WTC11 (cell line): ENCODE measurements at regions not wholly inside any gene's neighbourhood (a gene's known extent, or its start where the extent isn't known, plus 50 kb on each side); places are given as distances from the start of the nearest gene placed in this dataset.

ENCODE experiments used
- ATAC-seq: fragments of 200-7000 bp; cut with Tn5 transposase; 2 replicates; pipeline ENCODE4 v1.10.0; 2021; ENCODE audit warnings: mild to moderate bottlenecking, moderate library complexity
- CTCF ChIA-PET: fragments of 300-600 bp; sonication (Branson Sonifier 250); formaldehyde crosslinking; loops from one replicate; lab custom pipeline; 2021; ENCODE audit warnings: antibody characterized with exemption; lab: Charles Lee
- POLR2A ChIA-PET: fragments of 350-600 bp; sonication (Branson Sonifier 250); formaldehyde crosslinking; loops from one replicate; lab custom pipeline; 2021; ENCODE audit warnings: antibody characterized with exemption; lab: Charles Lee
- DNase-seq: peaks from one replicate; pipeline ENCODE4 v3.0.0; 2021; ENCODE audit warnings: low spot score
- H3K27ac Mint-ChIP-seq: 2 replicates; pipeline ENCODE4 v1.8.0; 2021; ENCODE audit warnings: mixed read lengths
- H3K27me3 Mint-ChIP-seq: 2 replicates; pipeline ENCODE4 v1.8.0; 2021; ENCODE audit warnings: low read depth, mild to moderate bottlenecking, moderate library complexity, mixed read lengths
- H3K36me3 Mint-ChIP-seq: 2 replicates; pipeline ENCODE4 v1.8.0; 2021; ENCODE audit warnings: mixed read lengths
- H3K4me1 Mint-ChIP-seq: 2 replicates; pipeline ENCODE4 v1.8.0; 2022; ENCODE audit warnings: mixed read lengths
- H3K4me3 Mint-ChIP-seq: 2 replicates; pipeline ENCODE4 v1.8.0; 2021; ENCODE audit warnings: mild to moderate bottlenecking, moderate library complexity, mixed read lengths
- H3K9me3 Mint-ChIP-seq: 2 replicates; pipeline ENCODE4 v1.8.0; 2021; ENCODE audit warnings: mixed read lengths
- CREB1 ChIP-seq: sonication (generic); formaldehyde crosslinking; IDR thresholded peaks from 2 replicates; pipeline ENCODE4 v1.8.0; 2023; ENCODE audit warnings: mild to moderate bottlenecking, missing genetic modification reagents
- EMX1 ChIP-seq: fragments of 250-450 bp; sonication (Bioruptor Pico); IDR thresholded peaks from 2 replicates; pipeline ENCODE4 v1.8.0; 2021; ENCODE audit warnings: mild to moderate bottlenecking
- ERG ChIP-seq: fragments of 250-450 bp; sonication (Bioruptor Pico); IDR thresholded peaks from 2 replicates; pipeline ENCODE4 v1.8.0; 2021; ENCODE audit warnings: mild to moderate bottlenecking
- FOXP1 ChIP-seq: sonication (generic); formaldehyde crosslinking; IDR thresholded peaks from 2 replicates; pipeline ENCODE4 v1.8.0; 2022; ENCODE audit warnings: missing genetic modification reagents, mild to moderate bottlenecking, moderate library complexity, borderline replicate concordance
- GRHL2 ChIP-seq: fragments of 250-450 bp; sonication (Bioruptor Pico); IDR thresholded peaks from 2 replicates; pipeline ENCODE4 v1.8.0; 2022; ENCODE audit warnings: mild to moderate bottlenecking, moderate library complexity; ENCODE audit not compliant: insufficient replicate concordance, severe bottlenecking
- GTF2I ChIP-seq: fragments of 250-450 bp; sonication (Bioruptor Pico); conservative IDR thresholded peaks from 2 replicates; pipeline ENCODE4 v1.4.0; 2021; ENCODE audit warnings: mild to moderate bottlenecking
- OVOL2 ChIP-seq: fragments of 250-450 bp; sonication (Bioruptor Pico); IDR thresholded peaks from 2 replicates; pipeline ENCODE4 v1.9.0; 2021; ENCODE audit warnings: mild to moderate bottlenecking, borderline replicate concordance
- PRRX2 ChIP-seq: fragments of 250-450 bp; sonication (Bioruptor Pico); IDR thresholded peaks from 2 replicates; pipeline ENCODE4 v1.8.0; 2021; ENCODE audit warnings: mild to moderate bottlenecking
- SMAD3 ChIP-seq: sonication (generic); formaldehyde crosslinking; IDR thresholded peaks from 2 replicates; pipeline ENCODE4 v1.8.0; 2022; ENCODE audit warnings: missing genetic modification reagents, mild to moderate bottlenecking, borderline replicate concordance
- SMAD4 ChIP-seq: sonication (generic); formaldehyde crosslinking; IDR thresholded peaks from 2 replicates; pipeline ENCODE4 v1.8.0; 2022; ENCODE audit warnings: mild to moderate bottlenecking, missing genetic modification reagents
- SOX15 ChIP-seq: fragments of 250-450 bp; sonication (Bioruptor Pico); IDR thresholded peaks from 2 replicates; pipeline ENCODE4 v1.9.0; 2021; ENCODE audit warnings: mild to moderate bottlenecking
- TCF7 ChIP-seq: sonication (generic); formaldehyde crosslinking; IDR thresholded peaks from 2 replicates; pipeline ENCODE4 v1.8.0; 2022; ENCODE audit warnings: mild to moderate bottlenecking, low read depth, missing genetic modification reagents, moderate library complexity
- TP53 ChIP-seq: sonication (generic); formaldehyde crosslinking; IDR thresholded peaks from 2 replicates; pipeline ENCODE4 v1.8.1; 2023; ENCODE audit warnings: mild to moderate bottlenecking, missing genetic modification reagents
- ZBTB21 ChIP-seq: sonication (generic); formaldehyde crosslinking; IDR thresholded peaks from 2 replicates; pipeline ENCODE4 v1.8.1; 2023; ENCODE audit warnings: mild to moderate bottlenecking, missing genetic modification reagents, borderline replicate concordance
- ZBTB43 ChIP-seq: sonication (generic); formaldehyde crosslinking; IDR thresholded peaks from 2 replicates; pipeline ENCODE4 v1.8.1; 2023; ENCODE audit warnings: mild to moderate bottlenecking, missing genetic modification reagents
- ZMAT4 ChIP-seq: fragments of 250-450 bp; sonication (Bioruptor Pico); IDR thresholded peaks from 2 replicates; pipeline ENCODE4 v1.9.0; 2021; ENCODE audit warnings: mild to moderate bottlenecking
- ZNF232 ChIP-seq: sonication (generic); formaldehyde crosslinking; IDR thresholded peaks from 2 replicates; pipeline ENCODE4 v1.8.0; 2022; ENCODE audit warnings: mild to moderate bottlenecking, missing genetic modification reagents
- ZNF423 ChIP-seq: fragments of 250-450 bp; sonication (Bioruptor Pico); IDR thresholded peaks from 2 replicates; pipeline ENCODE4 v2.1.2; 2022; ENCODE audit warnings: mild to moderate bottlenecking, moderate library complexity
- TF ChIP-seq, protein P1 (sequence below): sonication (generic); formaldehyde crosslinking; IDR thresholded peaks from 2 replicates; pipeline ENCODE4 v1.8.0; 2023; ENCODE audit warnings: missing genetic modification reagents
- TF ChIP-seq, protein P2 (sequence below): fragments of 250-450 bp; sonication (Bioruptor Pico); conservative IDR thresholded peaks from 2 replicates; pipeline ENCODE4 v1.9.0; 2021; ENCODE audit warnings: mild to moderate bottlenecking
- TF ChIP-seq, protein P3 (sequence below): fragments of 200-600 bp; IDR thresholded peaks from 2 replicates; pipeline ENCODE4 v1.8.0; 2022; ENCODE audit warnings: antibody characterized with exemption
- TF ChIP-seq, protein P4 (sequence below): sonication (generic); formaldehyde crosslinking; IDR thresholded peaks from 2 replicates; pipeline ENCODE4 v1.8.1; 2023; ENCODE audit warnings: mild to moderate bottlenecking, missing genetic modification reagents, moderate library complexity

GRCh38 chr13:111909971-111910671 lies 156.8 kb upstream of the SOX1 start (continued):
- TF ChIP-seq ERG (CRISPR knock-in tag) (no peak), ZMAT4 (CRISPR knock-in tag) (no peak), ZBTB43 (CRISPR knock-in tag) (no peak), PRRX2 (CRISPR knock-in tag) (no peak), TP53 (CRISPR knock-in tag) (no peak), SOX15 (CRISPR knock-in tag) (no peak)
- TF ChIP-seq, protein P1, sequence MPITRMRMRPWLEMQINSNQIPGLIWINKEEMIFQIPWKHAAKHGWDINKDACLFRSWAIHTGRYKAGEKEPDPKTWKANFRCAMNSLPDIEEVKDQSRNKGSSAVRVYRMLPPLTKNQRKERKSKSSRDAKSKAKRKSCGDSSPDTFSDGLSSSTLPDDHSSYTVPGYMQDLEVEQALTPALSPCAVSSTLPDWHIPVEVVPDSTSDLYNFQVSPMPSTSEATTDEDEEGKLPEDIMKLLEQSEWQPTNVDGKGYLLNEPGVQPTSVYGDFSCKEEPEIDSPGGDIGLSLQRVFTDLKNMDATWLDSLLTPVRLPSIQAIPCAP (CRISPR knock-in tag): no peak
- TF ChIP-seq, all 79 proteins: peak for 0

DNA sequence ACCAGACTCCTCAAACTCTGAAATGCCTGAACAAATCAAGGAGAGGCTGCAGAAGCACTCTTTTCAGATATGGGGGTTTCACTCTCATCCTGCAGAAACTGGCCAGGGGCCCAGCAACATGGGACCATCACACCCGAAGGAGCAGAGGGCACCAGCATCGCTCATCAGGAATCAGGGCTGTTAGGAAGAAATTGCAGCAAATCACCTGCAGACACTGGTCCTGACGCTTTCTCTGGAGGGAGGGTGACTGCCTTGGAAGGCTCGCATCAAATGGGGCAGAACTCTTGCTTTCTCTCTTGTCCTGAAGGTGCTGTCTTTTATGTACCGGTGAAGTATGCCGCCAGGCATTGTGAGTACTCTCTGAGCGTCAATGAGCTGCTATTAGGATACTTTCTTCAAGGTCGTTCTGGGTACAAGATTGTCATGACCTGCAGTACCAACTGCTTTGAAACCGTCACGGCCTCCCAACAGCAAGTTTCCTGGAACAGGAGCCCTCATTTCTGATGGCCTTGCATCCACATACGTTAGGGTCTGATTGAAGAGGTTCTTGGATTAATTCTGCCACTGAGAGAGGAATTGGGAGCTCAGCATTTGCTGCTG lies 155.7 kb upstream of the SOX1 start:
- Mint-ChIP-seq H3K4me1 (0 out of 2 replicates have a peak, but pooled peaks cover 4% of the 10 kb centered on the region), H3K36me3 (no peaks in the 10 kb centered on the region), H3K27ac (no peak overlapping the region), H3K9me3 (no peaks in the 10 kb centered on the region), H3K4me3 (no peak overlapping the region)
- CTCF ChIA-PET: no interaction called here
- DNase-seq: no peak
- POLR2A ChIA-PET: no interaction called here
- TF ChIP-seq ZNF423: no peak
- no peak for TF ChIP-seq CREB1 (CRISPR knock-in tag)
- TF ChIP-seq, protein P2, sequence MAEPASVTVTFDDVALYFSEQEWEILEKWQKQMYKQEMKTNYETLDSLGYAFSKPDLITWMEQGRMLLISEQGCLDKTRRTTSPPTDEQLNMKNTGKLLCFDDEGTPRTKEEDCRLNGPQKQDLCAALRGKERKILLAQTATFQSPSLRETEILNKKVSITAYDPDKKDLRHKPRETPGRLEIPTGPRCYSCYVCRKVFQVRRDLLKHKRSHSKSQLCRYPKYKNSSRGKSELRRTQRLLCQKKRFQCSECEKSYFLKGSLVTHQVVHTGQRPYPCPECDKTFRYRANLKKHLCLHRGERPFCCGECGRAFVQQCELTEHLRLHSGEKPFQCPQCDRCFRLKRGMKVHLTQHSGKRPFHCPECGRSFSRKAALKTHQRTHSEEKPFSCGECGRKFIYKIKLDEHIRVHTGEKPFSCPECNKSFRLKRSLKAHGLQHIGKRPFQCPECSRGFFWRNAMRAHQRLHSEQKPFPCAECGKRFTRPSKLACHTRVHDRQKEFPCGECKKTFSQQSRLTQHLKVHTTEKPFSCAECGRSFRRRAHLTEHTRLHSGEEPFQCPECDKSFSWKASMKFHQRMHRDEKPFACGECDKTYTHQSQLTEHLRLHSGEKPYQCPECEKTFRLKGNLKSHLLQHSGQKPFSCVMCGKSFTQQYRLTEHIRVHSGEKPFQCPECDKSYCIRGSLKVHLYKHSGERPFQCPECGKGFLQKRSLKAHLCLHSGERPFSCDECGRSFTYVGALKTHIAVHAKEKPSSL (CRISPR knock-in tag): no peak
- no peak for TF ChIP-seq FOXP1 (CRISPR knock-in tag)
- TF ChIP-seq, protein P3, sequence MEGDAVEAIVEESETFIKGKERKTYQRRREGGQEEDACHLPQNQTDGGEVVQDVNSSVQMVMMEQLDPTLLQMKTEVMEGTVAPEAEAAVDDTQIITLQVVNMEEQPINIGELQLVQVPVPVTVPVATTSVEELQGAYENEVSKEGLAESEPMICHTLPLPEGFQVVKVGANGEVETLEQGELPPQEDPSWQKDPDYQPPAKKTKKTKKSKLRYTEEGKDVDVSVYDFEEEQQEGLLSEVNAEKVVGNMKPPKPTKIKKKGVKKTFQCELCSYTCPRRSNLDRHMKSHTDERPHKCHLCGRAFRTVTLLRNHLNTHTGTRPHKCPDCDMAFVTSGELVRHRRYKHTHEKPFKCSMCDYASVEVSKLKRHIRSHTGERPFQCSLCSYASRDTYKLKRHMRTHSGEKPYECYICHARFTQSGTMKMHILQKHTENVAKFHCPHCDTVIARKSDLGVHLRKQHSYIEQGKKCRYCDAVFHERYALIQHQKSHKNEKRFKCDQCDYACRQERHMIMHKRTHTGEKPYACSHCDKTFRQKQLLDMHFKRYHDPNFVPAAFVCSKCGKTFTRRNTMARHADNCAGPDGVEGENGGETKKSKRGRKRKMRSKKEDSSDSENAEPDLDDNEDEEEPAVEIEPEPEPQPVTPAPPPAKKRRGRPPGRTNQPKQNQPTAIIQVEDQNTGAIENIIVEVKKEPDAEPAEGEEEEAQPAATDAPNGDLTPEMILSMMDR: no peak
- no peak for TF ChIP-seq GTF2I (CRISPR knock-in tag)
- no peak for TF ChIP-seq ZNF232 (CRISPR knock-in tag)
- no peak for TF ChIP-seq OVOL2
- no peak for TF ChIP-seq TP53 (CRISPR knock-in tag)
- TF ChIP-seq GRHL2: no peak
- TF ChIP-seq TCF7: no peak
- no peak for TF ChIP-seq SMAD4 (CRISPR knock-in tag)
- TF ChIP-seq ZBTB21 (CRISPR knock-in tag): no peak
- TF ChIP-seq, protein P4, sequence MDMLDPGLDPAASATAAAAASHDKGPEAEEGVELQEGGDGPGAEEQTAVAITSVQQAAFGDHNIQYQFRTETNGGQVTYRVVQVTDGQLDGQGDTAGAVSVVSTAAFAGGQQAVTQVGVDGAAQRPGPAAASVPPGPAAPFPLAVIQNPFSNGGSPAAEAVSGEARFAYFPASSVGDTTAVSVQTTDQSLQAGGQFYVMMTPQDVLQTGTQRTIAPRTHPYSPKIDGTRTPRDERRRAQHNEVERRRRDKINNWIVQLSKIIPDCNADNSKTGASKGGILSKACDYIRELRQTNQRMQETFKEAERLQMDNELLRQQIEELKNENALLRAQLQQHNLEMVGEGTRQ (CRISPR knock-in tag): no peak
- TF ChIP-seq SMAD3 (CRISPR knock-in tag): no peak
- no peak for TF ChIP-seq ERG (CRISPR knock-in tag)
- TF ChIP-seq, protein P1 (CRISPR knock-in tag): no peak
- no peak for TF ChIP-seq EMX1
- TF ChIP-seq, all 79 proteins: peak for 0
- peaks cover 4% of the 10 kb centered on the region for H3K27me3 Mint-ChIP-seq
- no peak for ATAC-seq
